GM12878 (cell line): ENCODE measurements at regions not wholly inside any gene's neighbourhood (a gene's known extent, or its start where the extent isn't known, plus 50 kb on each side); places are given as distances from the start of the nearest gene placed in this dataset.

ENCODE experiments used
- CREB1 ChIP-seq: IDR thresholded peaks from 2 replicates; pipeline ENCODE4 v1.6.1; 2012; ENCODE audit warnings: low read depth, mild to moderate bottlenecking, inconsistent platforms
- CTCF ChIP-seq, 3 experiments: IDR thresholded peaks in 2 of 3; conservative IDR thresholded peaks in 1 of 3; 2 replicates each; pipeline ENCODE4 v1.5.1; 2011; ENCODE audit warnings: low read depth in 3 of 3, low read length in 3 of 3, mild to moderate bottlenecking in 3 of 3, control low read depth in 2 of 3, moderate library complexity in 2 of 3, inconsistent platforms in 1 of 3, mixed read lengths in 1 of 3; ENCODE audit not compliant: control insufficient read depth in 2 of 3, insufficient read depth in 1 of 3; ENCODE audit errors: extremely low read depth in 1 of 3
- EP300 ChIP-seq, 2 experiments: fragments of 150-350 bp in 1 of 2; IDR thresholded peaks; 2 replicates each; pipeline ENCODE4 v1.6.1; 2011 to 2012; ENCODE audit warnings: low read depth in 2 of 2, low read length in 2 of 2, borderline replicate concordance in 1 of 2, improper control_type of control experiment in 1 of 2, inconsistent platforms in 1 of 2; ENCODE audit not compliant: control insufficient read depth in 1 of 2
- GABPA ChIP-seq: IDR thresholded peaks from 2 replicates; pipeline ENCODE4 v1.6.1; 2014; ENCODE audit warnings: antibody characterized with exemption, low read depth, mild to moderate bottlenecking, inconsistent platforms
- GATAD2B ChIP-seq: fragments of 450-650 bp; conservative IDR thresholded peaks from 2 replicates; pipeline ENCODE4 v1.6.1; 2017; ENCODE audit warnings: low read depth, mild to moderate bottlenecking, moderate library complexity
- NRF1 ChIP-seq: conservative IDR thresholded peaks from 2 replicates; pipeline ENCODE4 v1.6.1; 2011; ENCODE audit warnings: mild to moderate bottlenecking, low read depth, low read length, improper control_type of control experiment
- SP1 ChIP-seq: IDR thresholded peaks from one replicate; pipeline ENCODE4 v1.6.1; 2011; ENCODE audit warnings: low read depth, low read length
- TF ChIP-seq, protein P1 (sequence below): IDR thresholded peaks from 2 replicates; pipeline ENCODE4 v1.6.1; 2012; ENCODE audit warnings: mild to moderate bottlenecking, low read depth, low read length

- no peak for TF ChIP-seq CTCF (IDR thresholded peaks at IDR 0.05 in 2 of 3, conservative IDR thresholded peaks at IDR 0.05 in 1 of 3; ENCODE audit: control insufficient read depth in 2 of 3, extremely low read depth in 1 of 3, insufficient read depth in 1 of 3, low read depth in 3 of 3, low read length in 3 of 3)
- TF ChIP-seq, protein P1, sequence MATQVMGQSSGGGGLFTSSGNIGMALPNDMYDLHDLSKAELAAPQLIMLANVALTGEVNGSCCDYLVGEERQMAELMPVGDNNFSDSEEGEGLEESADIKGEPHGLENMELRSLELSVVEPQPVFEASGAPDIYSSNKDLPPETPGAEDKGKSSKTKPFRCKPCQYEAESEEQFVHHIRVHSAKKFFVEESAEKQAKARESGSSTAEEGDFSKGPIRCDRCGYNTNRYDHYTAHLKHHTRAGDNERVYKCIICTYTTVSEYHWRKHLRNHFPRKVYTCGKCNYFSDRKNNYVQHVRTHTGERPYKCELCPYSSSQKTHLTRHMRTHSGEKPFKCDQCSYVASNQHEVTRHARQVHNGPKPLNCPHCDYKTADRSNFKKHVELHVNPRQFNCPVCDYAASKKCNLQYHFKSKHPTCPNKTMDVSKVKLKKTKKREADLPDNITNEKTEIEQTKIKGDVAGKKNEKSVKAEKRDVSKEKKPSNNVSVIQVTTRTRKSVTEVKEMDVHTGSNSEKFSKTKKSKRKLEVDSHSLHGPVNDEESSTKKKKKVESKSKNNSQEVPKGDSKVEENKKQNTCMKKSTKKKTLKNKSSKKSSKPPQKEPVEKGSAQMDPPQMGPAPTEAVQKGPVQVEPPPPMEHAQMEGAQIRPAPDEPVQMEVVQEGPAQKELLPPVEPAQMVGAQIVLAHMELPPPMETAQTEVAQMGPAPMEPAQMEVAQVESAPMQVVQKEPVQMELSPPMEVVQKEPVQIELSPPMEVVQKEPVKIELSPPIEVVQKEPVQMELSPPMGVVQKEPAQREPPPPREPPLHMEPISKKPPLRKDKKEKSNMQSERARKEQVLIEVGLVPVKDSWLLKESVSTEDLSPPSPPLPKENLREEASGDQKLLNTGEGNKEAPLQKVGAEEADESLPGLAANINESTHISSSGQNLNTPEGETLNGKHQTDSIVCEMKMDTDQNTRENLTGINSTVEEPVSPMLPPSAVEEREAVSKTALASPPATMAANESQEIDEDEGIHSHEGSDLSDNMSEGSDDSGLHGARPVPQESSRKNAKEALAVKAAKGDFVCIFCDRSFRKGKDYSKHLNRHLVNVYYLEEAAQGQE, result no peak
- no peak for TF ChIP-seq EP300 (IDR thresholded peaks at IDR 0.05; ENCODE audit: borderline replicate concordance in 1 of 2, control insufficient read depth in 1 of 2, low read depth in 2 of 2, low read length in 2 of 2)
- TF ChIP-seq NRF1, result no peak
- TF ChIP-seq GABPA, result no peak
- TF ChIP-seq CREB1, result no peak
- no peak for TF ChIP-seq GATAD2B
- TF ChIP-seq SP1, result no peak
These were observed 95.8 kb upstream of the CACNA2D3 start for GRCh38 chr3:54026543-54026942.
